Suprapubic skin (tissue), 4 donors: ENCODE measurements at regions not wholly inside any gene's neighbourhood (a gene's known extent, or its start where the extent isn't known, plus 50 kb on each side); places are given as distances from the start of the nearest gene placed in this dataset.

ENCODE experiments used
- DNase-seq, 2 donors: peaks; one replicate each; pipeline ENCODE4 v3.0.0-alpha.2; 2019; ENCODE audit warnings: low spot score in 2 of 2
- H3K27ac ChIP-seq: fragments of 200-600 bp; sonication (generic); one replicate; pipeline ENCODE4 v1.5.1; 2019
- H3K27me3 ChIP-seq: fragments of 200-600 bp; sonication (generic); one replicate; pipeline ENCODE4 v1.5.1; 2019
- H3K36me3 ChIP-seq: fragments of 200-600 bp; sonication (generic); one replicate; pipeline ENCODE4 v1.5.1; 2019
- H3K4me1 ChIP-seq: fragments of 200-600 bp; sonication (generic); one replicate; pipeline ENCODE4 v1.5.1; 2019
- H3K4me3 ChIP-seq: fragments of 200-600 bp; sonication (generic); one replicate; pipeline ENCODE4 v1.5.1; 2019; ENCODE audit warnings: mild to moderate bottlenecking
- H3K9me3 ChIP-seq: fragments of 200-600 bp; sonication (generic); one replicate; pipeline ENCODE4 v1.5.1; 2019
- CTCF ChIP-seq, 2 donors: fragments of 200-600 bp in 1 of 2; fragments of 450-650 bp in 1 of 2; sonication (generic) in 1 of 2; IDR thresholded peaks; one replicate each; pipeline ENCODE4 v1.5.1; 2016 to 2019; ENCODE audit warnings: antibody characterized with exemption in 2 of 2, mild to moderate bottlenecking in 1 of 2, moderate library complexity in 1 of 2
- EP300 ChIP-seq: sonication (generic); formaldehyde crosslinking; IDR thresholded peaks from one replicate; pipeline ENCODE4 v1.6.1; 2017; ENCODE audit warnings: antibody characterized with exemption
- POLR2A ChIP-seq, 2 donors: fragments of 450-650 bp; IDR thresholded peaks; one replicate each; pipeline ENCODE4 v1.6.1; 2017; ENCODE audit warnings: antibody characterized with exemption in 2 of 2, mild to moderate bottlenecking in 2 of 2, moderate library complexity in 2 of 2
- POLR2AphosphoS5 ChIP-seq, 3 donors: sonication (generic); formaldehyde crosslinking; IDR thresholded peaks; one replicate each; pipeline ENCODE4 v1.6.1; 2017; ENCODE audit warnings: antibody characterized with exemption in 3 of 3
- WGBS: methylation state at CpG from one replicate; pipeline ENCODE4 v1.1.5; 2018; 5-methylcytosine and 5-hydroxymethylcytosine counted together

- no peaks in the 10 kb centered on the region for H3K9me3 ChIP-seq
- H3K27ac ChIP-seq: no peak overlapping the region
- no peaks in the 10 kb centered on the region for H3K4me1 ChIP-seq
- WGBS: 89% methylated on average over 8 of the region's 8 CpGs
- H3K27me3 ChIP-seq: peaks cover 23% of the 10 kb centered on the region
- TF ChIP-seq POLR2AphosphoS5 (IDR thresholded peaks at IDR 0.05) (no peak), CTCF (IDR thresholded peaks at IDR 0.05) (no peak), EP300 (no peak), POLR2A (IDR thresholded peaks at IDR 0.05) (no peak)
- H3K4me3 ChIP-seq: no peak overlapping the region
- no peak for DNase-seq
- no peaks in the 10 kb centered on the region for H3K36me3 ChIP-seq
Measured at GRCh38 chr22:47343611-47344010, 581.2 kb downstream of the TBC1D22A start.

- Histone ChIP-seq H3K4me1 (no peaks in the 10 kb centered on the region), H3K4me3 (no peak overlapping the region), H3K27ac (no peak overlapping the region), H3K9me3 (no peaks in the 10 kb centered on the region), H3K27me3 (peaks cover 23% of the 10 kb centered on the region), H3K36me3 (no peaks in the 10 kb centered on the region)
- no peak for TF ChIP-seq POLR2AphosphoS5 (IDR thresholded peaks at IDR 0.05)
- TF ChIP-seq CTCF (IDR thresholded peaks at IDR 0.05): no peak
- no peak for TF ChIP-seq EP300
- no peak for TF ChIP-seq POLR2A (IDR thresholded peaks at IDR 0.05)
- WGBS: 90% methylated on average over 10 of the region's 10 CpGs
- DNase-seq: no peak
Measured at GRCh38 chr22:47342446-47342845, 580.0 kb downstream of the TBC1D22A start.

GRCh38 chr22:47341464-47341863 is 579.0 kb downstream of the TBC1D22A start:
- H3K27ac ChIP-seq: no peak overlapping the region
- no peaks in the 10 kb centered on the region for H3K9me3 ChIP-seq
- no peaks in the 10 kb centered on the region for H3K36me3 ChIP-seq
- no peak for TF ChIP-seq POLR2A (IDR thresholded peaks at IDR 0.05)
- no peak for TF ChIP-seq POLR2AphosphoS5 (IDR thresholded peaks at IDR 0.05)
- no peak for TF ChIP-seq EP300
- TF ChIP-seq CTCF (IDR thresholded peaks at IDR 0.05): no peak
- H3K27me3 ChIP-seq: peaks cover 23% of the 10 kb centered on the region
- no peaks in the 10 kb centered on the region for H3K4me1 ChIP-seq
- H3K4me3 ChIP-seq: no peak overlapping the region
- WGBS: 93% methylated on average over 7 of the region's 7 CpGs
- no peak for DNase-seq

GRCh38 chr22:47340851-47341436 is 578.5 kb downstream of the TBC1D22A start:
- no peak for TF ChIP-seq EP300
- TF ChIP-seq CTCF (IDR thresholded peaks at IDR 0.05): no peak
- TF ChIP-seq POLR2AphosphoS5 (IDR thresholded peaks at IDR 0.05): no peak
- no peak for TF ChIP-seq POLR2A (IDR thresholded peaks at IDR 0.05)
- WGBS: 52% methylated on average over 5 of the region's 5 CpGs
- no peak for DNase-seq

GRCh38 chr22:47337161-47337621 is 574.7 kb downstream of the TBC1D22A start:
- no peak overlapping the region for H3K4me3 ChIP-seq
- TF ChIP-seq CTCF (IDR thresholded peaks at IDR 0.05): no peak
- TF ChIP-seq POLR2A (IDR thresholded peaks at IDR 0.05): no peak
- no peak for TF ChIP-seq EP300
- no peak for TF ChIP-seq POLR2AphosphoS5 (IDR thresholded peaks at IDR 0.05)
- no peaks in the 10 kb centered on the region for H3K4me1 ChIP-seq
- H3K27me3 ChIP-seq: no peaks in the 10 kb centered on the region
- H3K9me3 ChIP-seq: no peaks in the 10 kb centered on the region
- H3K36me3 ChIP-seq: no peaks in the 10 kb centered on the region
- H3K27ac ChIP-seq: no peak overlapping the region
- 37% methylated on average over 8 of the region's 8 CpGs for WGBS
- no peak for DNase-seq

More at GRCh38 chr22:47340851-47341436, 578.5 kb downstream of the TBC1D22A start:
- Histone ChIP-seq H3K27me3 (peaks cover 23% of the 10 kb centered on the region), H3K36me3 (no peaks in the 10 kb centered on the region), H3K4me3 (no peak overlapping the region), H3K4me1 (no peaks in the 10 kb centered on the region), H3K27ac (no peak overlapping the region), H3K9me3 (no peaks in the 10 kb centered on the region)
